ENCODE measurements at regions not wholly inside any gene's neighbourhood (a gene's known extent, or its start where the extent isn't known, plus 50 kb on each side); places are given as distances from the start of the nearest gene placed in this dataset.

DNA sequence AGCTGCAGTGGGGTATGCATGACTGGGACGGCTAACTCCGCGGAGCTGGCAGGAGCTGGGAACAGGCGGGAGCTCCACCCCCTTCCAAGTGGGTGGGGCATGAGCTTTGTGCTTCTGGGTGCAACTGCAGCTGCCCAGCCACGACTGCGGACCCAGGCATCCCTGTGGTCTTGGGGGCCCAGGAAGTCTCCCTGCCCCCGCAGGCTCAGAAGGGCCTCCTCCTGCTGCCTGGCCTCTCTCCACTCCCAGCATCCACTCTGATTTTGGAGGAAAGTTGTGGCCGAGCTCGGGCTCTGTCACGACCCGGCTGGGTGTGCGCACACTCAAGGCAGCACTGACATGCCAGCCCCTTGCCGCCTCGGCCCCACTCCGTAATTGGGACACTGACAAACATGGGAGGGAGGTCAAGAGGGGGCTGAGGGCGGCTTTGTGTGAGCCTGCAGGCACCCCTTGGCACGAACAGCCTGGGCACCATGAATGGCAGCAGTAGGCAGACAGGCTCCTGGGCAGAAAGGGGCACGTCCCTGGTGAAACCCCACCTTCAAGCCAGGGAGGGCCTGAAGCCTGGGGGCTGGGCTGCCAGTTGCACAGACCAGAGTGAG lies 822.6 kb downstream of the GLUD2 start:
- TF ChIP-seq YY1 (IDR thresholded peaks at IDR 0.05; ENCODE audit: low read depth) (no peak), EP300 (IDR thresholded peaks at IDR 0.05; ENCODE audit: borderline replicate concordance) (no peak), RAD21 (IDR thresholded peaks at IDR 0.05; ENCODE audit: low read depth) (no peak), CEBPB (IDR thresholded peaks at IDR 0.05) (no peak), CREB1 (IDR thresholded peaks at IDR 0.05; ENCODE audit: low read depth) (no peak), NFIC (IDR thresholded peaks at IDR 0.05) (no peak), EGR1 (IDR thresholded peaks at IDR 0.05) (no peak)

DNA sequence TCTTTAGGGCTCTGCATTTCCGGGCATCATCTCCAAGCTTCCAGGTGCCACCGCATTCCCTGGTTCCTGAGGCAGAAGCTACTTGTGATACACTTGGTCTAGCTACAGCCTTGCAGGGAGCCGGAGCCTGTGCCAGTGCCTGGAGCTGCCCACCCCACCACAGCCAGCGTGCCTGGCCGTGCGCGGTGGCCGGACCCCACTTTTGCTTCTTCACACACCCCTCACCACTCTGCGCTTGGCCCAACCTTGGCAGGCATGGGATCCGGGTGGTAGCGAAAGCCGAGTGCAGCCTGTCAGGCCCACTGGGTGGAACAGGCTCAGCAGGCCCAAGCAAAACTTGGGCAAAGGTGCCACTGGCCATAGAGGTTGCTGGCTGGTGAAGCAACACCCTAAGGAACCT lies 823.7 kb downstream of the GLUD2 start:
- TF ChIP-seq YY1 (IDR thresholded peaks at IDR 0.05; ENCODE audit: low read depth) (no peak), TAF1 (IDR thresholded peaks at IDR 0.05; ENCODE audit: low read depth) (no peak), TCF12 (IDR thresholded peaks at IDR 0.05; ENCODE audit: low read depth) (no peak), CEBPB (IDR thresholded peaks at IDR 0.05) (no peak), CREB1 (IDR thresholded peaks at IDR 0.05; ENCODE audit: low read depth) (no peak), ZBTB7A (IDR thresholded peaks at IDR 0.05; ENCODE audit: low read depth) (no peak), NFIC (IDR thresholded peaks at IDR 0.05) (no peak), RAD21 (IDR thresholded peaks at IDR 0.05; ENCODE audit: low read depth) (no peak), FOXM1 (IDR thresholded peaks at IDR 0.05; ENCODE audit: borderline replicate concordance, low read depth) (no peak), TEAD4 (IDR thresholded peaks at IDR 0.05) (no peak)
- TF ChIP-seq, protein P1, sequence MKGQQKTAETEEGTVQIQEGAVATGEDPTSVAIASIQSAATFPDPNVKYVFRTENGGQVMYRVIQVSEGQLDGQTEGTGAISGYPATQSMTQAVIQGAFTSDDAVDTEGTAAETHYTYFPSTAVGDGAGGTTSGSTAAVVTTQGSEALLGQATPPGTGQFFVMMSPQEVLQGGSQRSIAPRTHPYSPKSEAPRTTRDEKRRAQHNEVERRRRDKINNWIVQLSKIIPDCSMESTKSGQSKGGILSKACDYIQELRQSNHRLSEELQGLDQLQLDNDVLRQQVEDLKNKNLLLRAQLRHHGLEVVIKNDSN (IDR thresholded peaks at IDR 0.05): no peak
- TF ChIP-seq, protein P2, sequence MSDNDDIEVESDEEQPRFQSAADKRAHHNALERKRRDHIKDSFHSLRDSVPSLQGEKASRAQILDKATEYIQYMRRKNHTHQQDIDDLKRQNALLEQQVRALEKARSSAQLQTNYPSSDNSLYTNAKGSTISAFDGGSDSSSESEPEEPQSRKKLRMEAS (IDR thresholded peaks at IDR 0.05): no peak
- TF ChIP-seq, protein P3, sequence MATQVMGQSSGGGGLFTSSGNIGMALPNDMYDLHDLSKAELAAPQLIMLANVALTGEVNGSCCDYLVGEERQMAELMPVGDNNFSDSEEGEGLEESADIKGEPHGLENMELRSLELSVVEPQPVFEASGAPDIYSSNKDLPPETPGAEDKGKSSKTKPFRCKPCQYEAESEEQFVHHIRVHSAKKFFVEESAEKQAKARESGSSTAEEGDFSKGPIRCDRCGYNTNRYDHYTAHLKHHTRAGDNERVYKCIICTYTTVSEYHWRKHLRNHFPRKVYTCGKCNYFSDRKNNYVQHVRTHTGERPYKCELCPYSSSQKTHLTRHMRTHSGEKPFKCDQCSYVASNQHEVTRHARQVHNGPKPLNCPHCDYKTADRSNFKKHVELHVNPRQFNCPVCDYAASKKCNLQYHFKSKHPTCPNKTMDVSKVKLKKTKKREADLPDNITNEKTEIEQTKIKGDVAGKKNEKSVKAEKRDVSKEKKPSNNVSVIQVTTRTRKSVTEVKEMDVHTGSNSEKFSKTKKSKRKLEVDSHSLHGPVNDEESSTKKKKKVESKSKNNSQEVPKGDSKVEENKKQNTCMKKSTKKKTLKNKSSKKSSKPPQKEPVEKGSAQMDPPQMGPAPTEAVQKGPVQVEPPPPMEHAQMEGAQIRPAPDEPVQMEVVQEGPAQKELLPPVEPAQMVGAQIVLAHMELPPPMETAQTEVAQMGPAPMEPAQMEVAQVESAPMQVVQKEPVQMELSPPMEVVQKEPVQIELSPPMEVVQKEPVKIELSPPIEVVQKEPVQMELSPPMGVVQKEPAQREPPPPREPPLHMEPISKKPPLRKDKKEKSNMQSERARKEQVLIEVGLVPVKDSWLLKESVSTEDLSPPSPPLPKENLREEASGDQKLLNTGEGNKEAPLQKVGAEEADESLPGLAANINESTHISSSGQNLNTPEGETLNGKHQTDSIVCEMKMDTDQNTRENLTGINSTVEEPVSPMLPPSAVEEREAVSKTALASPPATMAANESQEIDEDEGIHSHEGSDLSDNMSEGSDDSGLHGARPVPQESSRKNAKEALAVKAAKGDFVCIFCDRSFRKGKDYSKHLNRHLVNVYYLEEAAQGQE (IDR thresholded peaks at IDR 0.05; ENCODE audit: low read depth): no peak

DNA sequence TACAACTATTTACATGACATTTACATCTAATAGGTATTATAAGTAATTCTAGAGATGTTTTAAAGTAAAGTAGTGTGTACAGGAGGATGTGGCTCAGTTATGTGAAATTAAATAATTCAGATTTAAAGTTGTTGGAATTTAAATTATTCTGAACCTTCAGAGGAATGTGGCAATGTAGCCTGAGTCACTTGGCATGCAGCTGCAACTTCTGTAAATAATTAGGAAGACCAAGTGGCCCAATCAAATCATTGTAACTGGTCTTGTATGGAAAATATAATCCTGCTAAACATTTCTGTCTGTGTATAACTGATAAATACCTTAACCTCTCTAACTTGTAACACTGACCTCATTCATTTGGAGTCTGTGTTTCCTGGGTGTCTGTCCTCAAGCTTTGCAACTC lies 828.9 kb downstream of the GLUD2 start:
- TF ChIP-seq, protein P2 (IDR thresholded peaks at IDR 0.05): no peak
- TF ChIP-seq RAD21 (IDR thresholded peaks at IDR 0.05; ENCODE audit: low read depth): no peak
- no peak for TF ChIP-seq FOXM1 (IDR thresholded peaks at IDR 0.05; ENCODE audit: borderline replicate concordance, low read depth)
- no peak for TF ChIP-seq NFIC (IDR thresholded peaks at IDR 0.05)
- TF ChIP-seq YY1 (IDR thresholded peaks at IDR 0.05; ENCODE audit: low read depth): no peak
- no peak for TF ChIP-seq ZBTB7A (IDR thresholded peaks at IDR 0.05; ENCODE audit: low read depth)
- TF ChIP-seq TEAD4 (IDR thresholded peaks at IDR 0.05): no peak
- no peak for TF ChIP-seq TCF12 (IDR thresholded peaks at IDR 0.05; ENCODE audit: low read depth)
- TF ChIP-seq, protein P3 (IDR thresholded peaks at IDR 0.05; ENCODE audit: low read depth): no peak
- TF ChIP-seq TAF1 (IDR thresholded peaks at IDR 0.05; ENCODE audit: low read depth): no peak
- TF ChIP-seq, protein P1 (IDR thresholded peaks at IDR 0.05): no peak
- no peak for TF ChIP-seq EGR1 (IDR thresholded peaks at IDR 0.05)
- TF ChIP-seq CEBPB (IDR thresholded peaks at IDR 0.05): no peak
- TF ChIP-seq CREB1 (IDR thresholded peaks at IDR 0.05; ENCODE audit: low read depth): no peak
- no peak for TF ChIP-seq EP300 (IDR thresholded peaks at IDR 0.05; ENCODE audit: borderline replicate concordance)

DNA sequence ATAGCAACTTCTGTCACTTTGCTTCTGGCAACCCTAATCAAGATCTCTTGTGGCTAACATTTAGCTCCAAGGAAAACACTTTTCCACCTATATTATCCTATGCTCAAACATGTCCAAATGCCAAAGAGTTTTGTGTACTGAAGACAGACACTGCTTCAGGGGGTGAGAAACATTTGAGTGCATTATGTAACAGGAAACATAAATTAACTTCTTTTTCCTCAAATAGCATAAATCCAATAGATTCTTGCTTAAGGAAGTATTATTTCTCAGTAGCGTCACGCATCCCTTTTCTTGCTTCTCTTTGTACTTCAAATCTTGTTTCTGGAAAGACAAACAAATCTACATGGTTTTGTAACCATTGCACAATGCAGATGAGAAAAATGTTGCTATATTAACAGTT lies 839.1 kb downstream of the GLUD2 start:
- TF ChIP-seq EP300 (IDR thresholded peaks at IDR 0.05; ENCODE audit: borderline replicate concordance) (no peak), RAD21 (IDR thresholded peaks at IDR 0.05; ENCODE audit: low read depth) (no peak), ZBTB7A (IDR thresholded peaks at IDR 0.05; ENCODE audit: low read depth) (no peak), FOXM1 (IDR thresholded peaks at IDR 0.05; ENCODE audit: borderline replicate concordance, low read depth) (no peak), CREB1 (IDR thresholded peaks at IDR 0.05; ENCODE audit: low read depth) (no peak), NFIC (IDR thresholded peaks at IDR 0.05) (no peak), TAF1 (IDR thresholded peaks at IDR 0.05; ENCODE audit: low read depth) (no peak), YY1 (IDR thresholded peaks at IDR 0.05; ENCODE audit: low read depth) (no peak), EGR1 (IDR thresholded peaks at IDR 0.05) (no peak)
- TF ChIP-seq, protein P3 (IDR thresholded peaks at IDR 0.05; ENCODE audit: low read depth): no peak
- TF ChIP-seq, protein P1 (IDR thresholded peaks at IDR 0.05): no peak
- TF ChIP-seq, protein P2 (IDR thresholded peaks at IDR 0.05): no peak
